Esophagus squamous epithelium (tissue), 4 donors: ENCODE measurements at regions not wholly inside any gene's neighbourhood (a gene's known extent, or its start where the extent isn't known, plus 50 kb on each side); places are given as distances from the start of the nearest gene placed in this dataset.

Experiments
- POLR2A ChIP-seq, 4 donors: fragments of 450-650 bp; IDR thresholded peaks; one replicate each; pipeline ENCODE4 v1.6.1; 2017; ENCODE audit warnings: antibody characterized with exemption in 4 of 4, mild to moderate bottlenecking in 4 of 4, moderate library complexity in 3 of 4
- TF ChIP-seq, protein P1 (sequence below), 6 experiments: fragments of 450-650 bp in 4 of 6; fragments of 200-600 bp in 2 of 6; sonication (generic) in 2 of 6; IDR thresholded peaks; one replicate each; pipeline ENCODE4 v1.5.1; 2016 to 2019; ENCODE audit warnings: antibody characterized with exemption in 6 of 6, mild to moderate bottlenecking in 4 of 6, moderate library complexity in 4 of 6

DNA sequence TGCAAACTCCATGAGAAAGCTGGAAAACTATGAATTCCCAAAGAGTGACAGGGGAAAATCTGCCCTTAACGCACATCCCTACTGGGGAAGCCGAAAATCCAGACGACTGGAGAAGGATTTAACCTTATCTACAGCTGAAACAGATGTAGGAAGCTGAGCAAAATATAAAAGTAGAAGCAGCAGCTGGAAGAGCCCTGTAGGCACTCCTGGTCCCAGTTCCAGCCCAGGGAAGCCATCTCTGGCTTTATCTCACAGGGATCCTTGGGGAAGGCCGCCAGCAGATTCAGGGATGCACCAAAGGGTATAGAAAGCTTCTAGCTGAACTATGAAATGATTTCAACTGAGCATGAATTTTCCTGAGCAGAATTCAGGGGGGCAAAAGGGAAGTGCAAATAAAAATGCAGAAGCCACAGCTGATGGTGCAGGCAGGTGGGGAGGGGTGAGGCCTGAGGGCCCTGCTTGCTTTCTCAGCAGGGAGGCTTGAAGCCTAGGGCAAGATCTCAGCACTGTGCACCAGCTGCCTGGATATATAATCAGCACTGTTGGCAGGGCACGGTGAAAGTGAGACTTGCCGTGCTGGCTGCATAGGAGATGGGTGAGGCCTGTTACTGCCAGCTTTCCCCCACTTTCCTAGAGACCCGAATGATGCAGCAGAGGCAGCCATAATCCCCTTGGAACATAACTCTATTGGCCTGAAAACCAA is 2019.5 kb upstream of the NUDT12 start:
- TF ChIP-seq, protein P1, sequence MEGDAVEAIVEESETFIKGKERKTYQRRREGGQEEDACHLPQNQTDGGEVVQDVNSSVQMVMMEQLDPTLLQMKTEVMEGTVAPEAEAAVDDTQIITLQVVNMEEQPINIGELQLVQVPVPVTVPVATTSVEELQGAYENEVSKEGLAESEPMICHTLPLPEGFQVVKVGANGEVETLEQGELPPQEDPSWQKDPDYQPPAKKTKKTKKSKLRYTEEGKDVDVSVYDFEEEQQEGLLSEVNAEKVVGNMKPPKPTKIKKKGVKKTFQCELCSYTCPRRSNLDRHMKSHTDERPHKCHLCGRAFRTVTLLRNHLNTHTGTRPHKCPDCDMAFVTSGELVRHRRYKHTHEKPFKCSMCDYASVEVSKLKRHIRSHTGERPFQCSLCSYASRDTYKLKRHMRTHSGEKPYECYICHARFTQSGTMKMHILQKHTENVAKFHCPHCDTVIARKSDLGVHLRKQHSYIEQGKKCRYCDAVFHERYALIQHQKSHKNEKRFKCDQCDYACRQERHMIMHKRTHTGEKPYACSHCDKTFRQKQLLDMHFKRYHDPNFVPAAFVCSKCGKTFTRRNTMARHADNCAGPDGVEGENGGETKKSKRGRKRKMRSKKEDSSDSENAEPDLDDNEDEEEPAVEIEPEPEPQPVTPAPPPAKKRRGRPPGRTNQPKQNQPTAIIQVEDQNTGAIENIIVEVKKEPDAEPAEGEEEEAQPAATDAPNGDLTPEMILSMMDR (IDR thresholded peaks at IDR 0.05), result no peak
- no peak for TF ChIP-seq POLR2A (IDR thresholded peaks at IDR 0.05)
